Activated naive CD8-positive, alpha-beta T cell treated with anti-CD3 and anti-CD28 coated beads for 36 hours (primary cell): ENCODE measurements at regions not wholly inside any gene's neighbourhood (a gene's known extent, or its start where the extent isn't known, plus 50 kb on each side); places are given as distances from the start of the nearest gene placed in this dataset.

ENCODE experiments used
- DNase-seq: peaks from one replicate; pipeline ENCODE4 v3.0.0; 2021
- H3K27ac Mint-ChIP-seq: one replicate; pipeline ENCODE4 v1.8.0; 2022; ENCODE audit warnings: mild to moderate bottlenecking, moderate library complexity, mixed read lengths
- H3K27me3 Mint-ChIP-seq: one replicate; pipeline ENCODE4 v1.8.0; 2022; ENCODE audit warnings: mild to moderate bottlenecking, mixed read lengths
- H3K36me3 Mint-ChIP-seq: one replicate; pipeline ENCODE4 v1.8.0; 2021; ENCODE audit warnings: mild to moderate bottlenecking, mixed read lengths
- H3K4me1 Mint-ChIP-seq: one replicate; pipeline ENCODE4 v1.8.0; 2021; ENCODE audit warnings: mixed read lengths
- H3K4me3 Mint-ChIP-seq: one replicate; pipeline ENCODE4 v1.8.0; 2022; ENCODE audit warnings: mild to moderate bottlenecking, moderate library complexity, mixed read lengths
- H3K9me3 Mint-ChIP-seq: one replicate; pipeline ENCODE4 v1.8.0; 2022; ENCODE audit warnings: mixed read lengths

GRCh38 chr2:7719876-7720275, 802.7 kb downstream of the RNF144A start:
- Mint-ChIP-seq H3K27ac (no peak overlapping the region), H3K9me3 (peaks cover 3% of the 10 kb centered on the region), H3K36me3 (peaks cover 4% of the 10 kb centered on the region), H3K4me1 (peaks cover 18% of the 10 kb centered on the region), H3K27me3 (no peaks in the 10 kb centered on the region), H3K4me3 (no peak overlapping the region)
- DNase-seq = no peak

- Mint-ChIP-seq H3K4me1 (peaks cover 27% of the 10 kb centered on the region), H3K4me3 (no peak overlapping the region), H3K27me3 (no peaks in the 10 kb centered on the region), H3K9me3 (peaks cover 3% of the 10 kb centered on the region), H3K36me3 (peaks cover 4% of the 10 kb centered on the region), H3K27ac (no peak overlapping the region)
- no peak for DNase-seq
Observed at GRCh38 chr2:7721413-7721995, 804.3 kb downstream of the RNF144A start.

GRCh38 chr2:7722212-7722910, 805.1 kb downstream of the RNF144A start:
- peaks cover 3% of the 10 kb centered on the region for H3K9me3 Mint-ChIP-seq
- DNase-seq = no peak
- H3K4me3 Mint-ChIP-seq = no peak overlapping the region
- H3K27ac Mint-ChIP-seq = peak overlapping the region; percentile 31
- H3K4me1 Mint-ChIP-seq = peaks cover 33% of the 10 kb centered on the region
- no peaks in the 10 kb centered on the region for H3K27me3 Mint-ChIP-seq
- peaks cover 4% of the 10 kb centered on the region for H3K36me3 Mint-ChIP-seq

- peaks cover 41% of the 10 kb centered on the region for H3K4me1 Mint-ChIP-seq
- no peak for DNase-seq
- H3K27ac Mint-ChIP-seq = peak overlapping the region; percentile 77
- no peak overlapping the region for H3K4me3 Mint-ChIP-seq
- no peaks in the 10 kb centered on the region for H3K27me3 Mint-ChIP-seq
- H3K36me3 Mint-ChIP-seq = peaks cover 16% of the 10 kb centered on the region
- peaks cover 3% of the 10 kb centered on the region for H3K9me3 Mint-ChIP-seq
Observed at GRCh38 chr2:7724336-7724735, 807.1 kb downstream of the RNF144A start.

GRCh38 chr2:7725171-7725849, 808.1 kb downstream of the RNF144A start:
- Mint-ChIP-seq H3K4me1 (peaks cover 41% of the 10 kb centered on the region), H3K27ac (peak overlapping the region; percentile 77), H3K4me3 (peak overlapping the region; percentile 78), H3K27me3 (no peaks in the 10 kb centered on the region), H3K36me3 (peaks cover 17% of the 10 kb centered on the region), H3K9me3 (no peaks in the 10 kb centered on the region)
- DNase-seq = no peak

- Mint-ChIP-seq H3K9me3 (no peaks in the 10 kb centered on the region), H3K4me1 (peaks cover 44% of the 10 kb centered on the region), H3K36me3 (peaks cover 20% of the 10 kb centered on the region), H3K27ac (peak overlapping the region; percentile 77), H3K4me3 (peak overlapping the region; percentile 78), H3K27me3 (no peaks in the 10 kb centered on the region)
- no peak for DNase-seq
Observed at GRCh38 chr2:7725850-7726242, 808.6 kb downstream of the RNF144A start.

GRCh38 chr2:7726989-7727388, 809.8 kb downstream of the RNF144A start:
- peaks cover 23% of the 10 kb centered on the region for H3K36me3 Mint-ChIP-seq
- H3K27me3 Mint-ChIP-seq = no peaks in the 10 kb centered on the region
- H3K27ac Mint-ChIP-seq = peak overlapping the region; percentile 84
- peak overlapping the region; percentile 82 for H3K4me3 Mint-ChIP-seq
- DNase-seq = no peak
- H3K4me1 Mint-ChIP-seq = peaks cover 54% of the 10 kb centered on the region
- H3K9me3 Mint-ChIP-seq = no peaks in the 10 kb centered on the region

- Mint-ChIP-seq H3K27ac (peak overlapping the region; percentile 84), H3K9me3 (no peaks in the 10 kb centered on the region), H3K36me3 (peaks cover 28% of the 10 kb centered on the region), H3K27me3 (no peaks in the 10 kb centered on the region), H3K4me1 (peaks cover 57% of the 10 kb centered on the region), H3K4me3 (peak overlapping the region; percentile 82)
- DNase-seq = no peak
Observed at GRCh38 chr2:7728388-7728787, 811.2 kb downstream of the RNF144A start.

- H3K27me3 Mint-ChIP-seq = no peaks in the 10 kb centered on the region
- H3K27ac Mint-ChIP-seq = peak overlapping the region; percentile 84
Observed at GRCh38 chr2:7730449-7730848, 813.2 kb downstream of the RNF144A start.

GRCh38 chr2:7730990-7731389, 813.8 kb downstream of the RNF144A start:
- peaks cover 47% of the 10 kb centered on the region for H3K4me1 Mint-ChIP-seq
- peak overlapping the region; percentile 84 for H3K27ac Mint-ChIP-seq
- peak overlapping the region; percentile 82 for H3K4me3 Mint-ChIP-seq
- H3K36me3 Mint-ChIP-seq = peaks cover 41% of the 10 kb centered on the region
- DNase-seq = no peak
- H3K9me3 Mint-ChIP-seq = no peaks in the 10 kb centered on the region
- no peaks in the 10 kb centered on the region for H3K27me3 Mint-ChIP-seq

More at GRCh38 chr2:7730449-7730848, 813.2 kb downstream of the RNF144A start:
- peak; percentile 38 for DNase-seq
- Mint-ChIP-seq H3K4me3 (peak overlapping the region; percentile 82), H3K9me3 (no peaks in the 10 kb centered on the region), H3K36me3 (peaks cover 38% of the 10 kb centered on the region), H3K4me1 (peaks cover 52% of the 10 kb centered on the region)

- peaks cover 49% of the 10 kb centered on the region for H3K4me1 Mint-ChIP-seq
- no peaks in the 10 kb centered on the region for H3K9me3 Mint-ChIP-seq
- no peak for DNase-seq
- H3K4me3 Mint-ChIP-seq = peak overlapping the region; percentile 53
- peaks cover 43% of the 10 kb centered on the region for H3K36me3 Mint-ChIP-seq
- no peaks in the 10 kb centered on the region for H3K27me3 Mint-ChIP-seq
- H3K27ac Mint-ChIP-seq = peak overlapping the region; percentile 84
Observed at GRCh38 chr2:7732497-7732896, 815.3 kb downstream of the RNF144A start.

GRCh38 chr2:7736646-7737305, 819.6 kb downstream of the RNF144A start:
- Mint-ChIP-seq H3K4me3 (no peak overlapping the region), H3K27me3 (no peaks in the 10 kb centered on the region), H3K27ac (peak overlapping the region; percentile 34), H3K36me3 (peaks cover 25% of the 10 kb centered on the region), H3K9me3 (no peaks in the 10 kb centered on the region), H3K4me1 (peaks cover 42% of the 10 kb centered on the region)
- DNase-seq = no peak

GRCh38 chr2:7738596-7738995, 821.4 kb downstream of the RNF144A start:
- H3K4me1 Mint-ChIP-seq = peaks cover 44% of the 10 kb centered on the region
- no peak overlapping the region for H3K4me3 Mint-ChIP-seq
- no peak overlapping the region for H3K27ac Mint-ChIP-seq
- DNase-seq = no peak
- no peaks in the 10 kb centered on the region for H3K27me3 Mint-ChIP-seq
- H3K9me3 Mint-ChIP-seq = peaks cover 5% of the 10 kb centered on the region
- peaks cover 24% of the 10 kb centered on the region for H3K36me3 Mint-ChIP-seq

- no peaks in the 10 kb centered on the region for H3K27me3 Mint-ChIP-seq
- no peak for DNase-seq
- peaks cover 14% of the 10 kb centered on the region for H3K9me3 Mint-ChIP-seq
- H3K4me3 Mint-ChIP-seq = no peak overlapping the region
- peak overlapping the region; percentile 21 for H3K27ac Mint-ChIP-seq
- H3K4me1 Mint-ChIP-seq = peaks cover 48% of the 10 kb centered on the region
- H3K36me3 Mint-ChIP-seq = peaks cover 27% of the 10 kb centered on the region
Observed at GRCh38 chr2:7740114-7740513, 822.9 kb downstream of the RNF144A start.

GRCh38 chr2:7742301-7742700, 825.1 kb downstream of the RNF144A start:
- DNase-seq = no peak
- peaks cover 42% of the 10 kb centered on the region for H3K4me1 Mint-ChIP-seq
- H3K27ac Mint-ChIP-seq = no peak overlapping the region
- peaks cover 20% of the 10 kb centered on the region for H3K9me3 Mint-ChIP-seq
- no peak overlapping the region for H3K4me3 Mint-ChIP-seq
- peaks cover 22% of the 10 kb centered on the region for H3K36me3 Mint-ChIP-seq
- no peaks in the 10 kb centered on the region for H3K27me3 Mint-ChIP-seq
